ENCODE measurements at regions not wholly inside any gene's neighbourhood (a gene's known extent, or its start where the extent isn't known, plus 50 kb on each side); places are given as distances from the start of the nearest gene placed in this dataset.
A peak's percentile ranks its signal among the peaks of the same experiment; 100 is the strongest.

DNA sequence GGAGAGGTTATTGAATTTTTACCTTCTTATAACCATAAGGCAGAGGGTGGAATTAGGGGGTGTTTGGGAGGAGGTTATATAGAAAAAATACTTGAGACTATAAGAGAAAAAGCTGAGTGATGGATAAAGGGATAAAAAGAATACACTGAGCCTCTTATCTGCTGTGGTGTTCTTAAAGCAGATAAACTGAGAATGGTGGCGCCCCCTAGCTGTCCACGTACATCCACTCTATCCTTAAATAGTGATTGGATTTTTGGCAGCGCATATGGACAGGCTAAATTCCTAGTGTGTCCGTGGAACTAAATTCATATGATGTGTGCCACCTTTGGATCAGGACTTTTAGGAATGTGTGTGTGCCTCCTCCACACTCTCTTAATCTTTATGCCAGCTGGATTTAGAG is 121.1 kb downstream of the OXSM start:
- TF ChIP-seq EZH2 (IDR thresholded peaks at IDR 0.05; ENCODE audit: low read length, missing control alignments) (no peak), CTCF (conservative IDR thresholded peaks at IDR 0.05 in 1 of 2, IDR thresholded peaks at IDR 0.05 in 1 of 2; ENCODE audit: low read depth in 1 of 2, low read length in 2 of 2) (peak; percentile 19 to 56)
